Spleen (tissue), 11 donors: ENCODE measurements at regions not wholly inside any gene's neighbourhood (a gene's known extent, or its start where the extent isn't known, plus 50 kb on each side); places are given as distances from the start of the nearest gene placed in this dataset.

Experiments used
- DNase-seq: peaks from one replicate; pipeline ENCODE4 v3.0.0-alpha.2; 2020
- H3K27ac ChIP-seq, 8 donors: fragments of 200-600 bp; sonication (generic) in 7 of 8; 1 replicate in 4 of 8; 2 replicates in 4 of 8; pipeline versions ENCODE4 v1.5.0 to v1.8.0; 2016 to 2021; ENCODE audit warnings: inconsistent platforms in 4 of 8, mild to moderate bottlenecking in 4 of 8, moderate library complexity in 1 of 8
- H3K27me3 ChIP-seq, 7 donors: fragments of 200-600 bp; sonication (generic) in 6 of 7; replicated peaks in 1 of 7; 1 replicate in 4 of 7; 2 replicates in 3 of 7; pipeline versions ENCODE4 v1.5.0 to v1.8.0; 2016 to 2021; ENCODE audit warnings: inconsistent platforms in 3 of 7, mild to moderate bottlenecking in 1 of 7
- H3K36me3 ChIP-seq, 6 donors: fragments of 200-600 bp; sonication (generic) in 5 of 6; 1 replicate in 4 of 6; 2 replicates in 2 of 6; pipeline versions ENCODE4 v1.5.0 to v1.8.0; 2016 to 2021; ENCODE audit warnings: inconsistent platforms in 2 of 6
- H3K4me1 ChIP-seq, 6 donors: fragments of 200-600 bp; sonication (generic) in 5 of 6; 1 replicate in 3 of 6; 2 replicates in 3 of 6; pipeline versions ENCODE4 v1.5.0 to v1.8.0; 2016 to 2021; ENCODE audit warnings: inconsistent platforms in 3 of 6
- H3K4me3 ChIP-seq, 8 donors: fragments of 200-600 bp; sonication (generic) in 7 of 8; 1 replicate in 4 of 8; 2 replicates in 4 of 8; pipeline versions ENCODE4 v1.5.0 to v1.8.0; 2016 to 2021; ENCODE audit warnings: inconsistent platforms in 4 of 8, mild to moderate bottlenecking in 4 of 8, moderate library complexity in 2 of 8
- H3K9me3 ChIP-seq, 8 donors: fragments of 200-600 bp; sonication (generic) in 7 of 8; 1 replicate in 4 of 8; 2 replicates in 4 of 8; pipeline versions ENCODE4 v1.5.0 to v1.8.0; 2016 to 2021; ENCODE audit warnings: inconsistent platforms in 4 of 8
- POLR2A ChIP-seq, 3 donors: fragments of 450-650 bp; IDR thresholded peaks; one replicate each; pipeline ENCODE4 v1.5.1; 2017; ENCODE audit warnings: antibody characterized with exemption in 3 of 3, mild to moderate bottlenecking in 1 of 3
- POLR2AphosphoS5 ChIP-seq, 3 donors: sonication (generic); formaldehyde crosslinking; IDR thresholded peaks; one replicate each; pipeline ENCODE4 v1.5.1; 2017; ENCODE audit warnings: antibody characterized with exemption in 3 of 3
- WGBS, 5 donors: extraction: QIAGEN DNeasy Blood & Tissue Kit in 3 of 5; methylation state at CpG; one replicate each; pipeline versions ENCODE4 v1.1.5 to v1.1.7; 2013 to 2018; 5-methylcytosine and 5-hydroxymethylcytosine counted together
- intact Hi-C: fragments of 100-400 bp; cut with DNase I; formaldehyde crosslinking; loops from one replicate; pipeline ENCODE4 v1.15.0; 2023; ENCODE audit warnings: low total_unique reads
- TF ChIP-seq, protein P1 (sequence below), 11 experiments: fragments of 200-600 bp in 7 of 11; fragments of 450-650 bp in 4 of 11; sonication (generic) in 4 of 11; IDR thresholded peaks in 8 of 11; conservative IDR thresholded peaks in 3 of 11; 1 replicate in 7 of 11; 2 replicates in 4 of 11; pipeline versions ENCODE4 v1.4.0 to v1.8.0; 2016 to 2021; ENCODE audit warnings: antibody characterized with exemption in 11 of 11, inconsistent platforms in 4 of 11, mild to moderate bottlenecking in 1 of 11
- donor health status: healthy with polysubstance abuse.
- donor health status: DM: no; HTN: no; CAD: no; lungs with moderate emphysema.
- donor health status: DM: no; HTN: no; CAD: no.
- donor health status: Bipolar disorder and iron deficiency.
- donor health status: healthy.
- donor health status: DM: no; HTN: no; CAD: no.
- donor health status: DM: yes; HTN: yes; CAD: no.

DNA sequence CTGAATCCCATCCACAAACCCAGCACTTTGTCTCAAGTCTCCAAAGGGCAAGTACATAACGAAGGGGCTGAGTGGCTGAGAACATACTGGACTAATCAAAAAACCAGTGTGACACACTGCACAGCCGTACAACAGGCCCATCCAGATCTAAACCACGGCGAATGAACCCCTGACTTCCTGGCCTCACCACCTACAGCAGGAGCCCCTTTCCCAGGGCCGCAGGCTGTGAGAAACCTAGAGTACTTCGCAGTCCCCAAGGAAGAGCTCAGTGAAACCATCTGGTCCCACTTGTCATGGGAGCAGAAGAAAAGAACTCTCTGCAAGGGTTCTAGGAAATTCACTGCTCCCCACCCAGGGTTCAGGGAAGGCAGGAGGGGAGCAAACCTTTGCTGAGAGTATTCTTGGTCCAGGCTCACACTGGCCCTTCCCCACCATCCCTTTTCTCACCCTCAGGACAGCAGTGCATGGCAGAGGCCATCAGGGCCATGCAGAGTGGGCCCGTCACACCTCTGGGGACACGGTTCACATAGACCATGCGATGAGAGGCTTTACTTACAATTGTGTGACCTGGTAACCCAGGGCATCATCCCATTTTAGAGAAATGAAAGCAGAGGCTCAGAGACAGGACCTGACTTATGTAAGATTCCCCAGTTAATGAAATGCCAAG is 192.8 kb downstream of the BCL11B start:
- peaks cover 0 to 31% (median 7%) of the 10 kb centered on the region in 8 donors for H3K9me3 ChIP-seq
- WGBS, 5 donors = 82 to 92% (median 83%) methylated on average over 9 of the region's 9 CpGs
- H3K4me1 ChIP-seq = peaks cover 0 to 6% (median 0%) of the 10 kb centered on the region in 6 donors
- intact Hi-C loops = no loop called here
- TF ChIP-seq, protein P1, sequence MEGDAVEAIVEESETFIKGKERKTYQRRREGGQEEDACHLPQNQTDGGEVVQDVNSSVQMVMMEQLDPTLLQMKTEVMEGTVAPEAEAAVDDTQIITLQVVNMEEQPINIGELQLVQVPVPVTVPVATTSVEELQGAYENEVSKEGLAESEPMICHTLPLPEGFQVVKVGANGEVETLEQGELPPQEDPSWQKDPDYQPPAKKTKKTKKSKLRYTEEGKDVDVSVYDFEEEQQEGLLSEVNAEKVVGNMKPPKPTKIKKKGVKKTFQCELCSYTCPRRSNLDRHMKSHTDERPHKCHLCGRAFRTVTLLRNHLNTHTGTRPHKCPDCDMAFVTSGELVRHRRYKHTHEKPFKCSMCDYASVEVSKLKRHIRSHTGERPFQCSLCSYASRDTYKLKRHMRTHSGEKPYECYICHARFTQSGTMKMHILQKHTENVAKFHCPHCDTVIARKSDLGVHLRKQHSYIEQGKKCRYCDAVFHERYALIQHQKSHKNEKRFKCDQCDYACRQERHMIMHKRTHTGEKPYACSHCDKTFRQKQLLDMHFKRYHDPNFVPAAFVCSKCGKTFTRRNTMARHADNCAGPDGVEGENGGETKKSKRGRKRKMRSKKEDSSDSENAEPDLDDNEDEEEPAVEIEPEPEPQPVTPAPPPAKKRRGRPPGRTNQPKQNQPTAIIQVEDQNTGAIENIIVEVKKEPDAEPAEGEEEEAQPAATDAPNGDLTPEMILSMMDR (IDR thresholded peaks at IDR 0.05 in 8 of 11, conservative IDR thresholded peaks at IDR 0.05 in 3 of 11) = no peak
- TF ChIP-seq POLR2AphosphoS5 (IDR thresholded peaks at IDR 0.05) = no peak
- no peak for TF ChIP-seq POLR2A (IDR thresholded peaks at IDR 0.05)
- DNase-seq = no peak
- H3K27ac ChIP-seq = no peak overlapping the region
- no peaks in the 10 kb centered on the region for H3K36me3 ChIP-seq
- H3K4me3 ChIP-seq = no peak overlapping the region
- H3K27me3 ChIP-seq = no peaks in the 10 kb centered on the region

DNA sequence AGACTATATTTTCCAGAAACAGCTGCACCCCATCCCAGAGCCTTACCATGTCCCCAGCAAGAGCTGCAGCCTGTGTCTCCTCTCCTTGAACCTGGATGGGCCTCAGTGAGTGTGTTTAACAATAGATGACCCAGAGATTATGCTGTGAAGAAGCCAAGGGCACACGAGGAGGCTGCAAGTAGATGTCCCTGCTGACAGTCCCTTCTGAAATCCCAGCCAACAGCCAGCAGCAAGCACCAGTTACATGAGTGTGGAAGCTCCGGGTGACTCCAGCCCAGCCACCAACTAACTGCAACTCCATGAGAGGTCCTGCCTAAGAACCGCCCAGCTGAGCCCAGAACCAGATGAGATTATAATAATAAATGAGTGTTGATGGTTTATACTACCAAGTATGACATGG is 191.7 kb downstream of the BCL11B start:
- Histone ChIP-seq H3K27ac (no peak overlapping the region), H3K27me3 (no peaks in the 10 kb centered on the region), H3K4me3 (no peak overlapping the region), H3K9me3 (peaks cover 0 to 31% (median 7%) of the 10 kb centered on the region in 8 donors), H3K4me1 (peaks cover 0 to 6% (median 0%) of the 10 kb centered on the region in 6 donors), H3K36me3 (no peaks in the 10 kb centered on the region)
- DNase-seq = no peak
- 73 to 88% (median 82%) methylated on average over 3 of the region's 3 CpGs for WGBS, 5 donors
- TF ChIP-seq, protein P1 (IDR thresholded peaks at IDR 0.05 in 8 of 11, conservative IDR thresholded peaks at IDR 0.05 in 3 of 11) = no peak
- TF ChIP-seq POLR2AphosphoS5 (IDR thresholded peaks at IDR 0.05) (no peak), POLR2A (IDR thresholded peaks at IDR 0.05) (no peak)
- intact Hi-C loops = no loop called here

DNA sequence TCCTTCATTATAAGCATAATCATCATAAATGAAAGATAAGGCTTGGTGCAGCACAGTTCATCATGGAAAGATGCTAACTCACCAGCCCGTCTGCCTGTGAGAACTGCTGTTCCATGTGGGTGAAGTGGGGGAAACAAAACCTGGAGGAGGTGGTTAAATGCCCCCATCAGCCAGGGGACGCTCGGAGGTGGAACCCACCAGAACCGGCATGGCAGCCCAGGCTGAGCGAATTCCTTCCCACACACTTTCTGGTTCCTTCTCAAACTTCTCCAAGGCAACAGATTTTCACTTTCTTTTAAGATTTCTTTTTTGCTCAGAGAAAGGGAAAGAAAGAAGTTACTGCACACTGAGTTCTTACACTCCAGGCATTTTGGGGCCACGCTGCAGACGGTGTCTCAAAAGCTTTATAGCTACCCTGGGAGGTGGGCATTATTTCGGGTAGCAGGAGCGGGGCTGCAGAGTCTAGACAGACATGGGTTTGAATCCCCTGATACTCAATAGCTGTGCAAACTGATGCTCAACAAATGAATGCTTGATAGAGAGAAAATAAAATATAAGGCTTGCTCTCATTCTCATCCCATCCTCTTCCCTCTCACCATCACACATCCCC is 190.7 kb downstream of the BCL11B start:
- WGBS, 5 donors = 85 to 91% (median 87%) methylated on average over 9 of the region's 9 CpGs
- intact Hi-C loops = no loop called here
- no peak overlapping the region for H3K27ac ChIP-seq
- peaks cover 0 to 31% (median 7%) of the 10 kb centered on the region in 8 donors for H3K9me3 ChIP-seq
- no peaks in the 10 kb centered on the region for H3K36me3 ChIP-seq
- peaks cover 0 to 6% (median 0%) of the 10 kb centered on the region in 6 donors for H3K4me1 ChIP-seq
- H3K27me3 ChIP-seq = no peaks in the 10 kb centered on the region
- DNase-seq = no peak
- TF ChIP-seq, protein P1 (IDR thresholded peaks at IDR 0.05 in 8 of 11, conservative IDR thresholded peaks at IDR 0.05 in 3 of 11) = no peak
- TF ChIP-seq POLR2A (IDR thresholded peaks at IDR 0.05) (no peak), POLR2AphosphoS5 (IDR thresholded peaks at IDR 0.05) (no peak)
- H3K4me3 ChIP-seq = no peak overlapping the region

DNA sequence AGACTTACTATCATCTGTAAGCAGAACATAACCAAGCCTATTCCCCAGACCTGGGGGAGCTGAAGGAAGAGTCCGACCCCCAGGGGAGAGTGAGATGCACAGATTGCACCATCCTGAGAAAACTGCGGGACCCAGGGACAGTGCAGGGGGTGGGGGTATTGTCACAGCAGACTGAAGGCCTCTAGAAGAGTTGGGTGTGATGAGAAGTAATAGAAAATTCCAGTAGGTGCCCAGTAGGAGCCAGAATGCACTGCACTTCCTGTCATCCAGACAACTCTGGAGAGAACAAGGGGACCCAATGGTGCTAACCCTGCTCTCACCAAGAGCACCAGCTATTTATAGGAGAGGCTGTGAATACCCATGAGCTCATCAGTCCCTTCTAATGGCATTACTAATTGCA is 190.1 kb downstream of the BCL11B start:
- intact Hi-C loops = no loop called here
- Histone ChIP-seq H3K4me3 (no peak overlapping the region), H3K27me3 (no peaks in the 10 kb centered on the region), H3K9me3 (peaks cover 0 to 31% (median 7%) of the 10 kb centered on the region in 8 donors), H3K4me1 (peaks cover 0 to 6% (median 0%) of the 10 kb centered on the region in 6 donors), H3K36me3 (no peaks in the 10 kb centered on the region), H3K27ac (no peak overlapping the region)
- 73 to 88% (median 84%) methylated on average over 2 of the region's 2 CpGs for WGBS, 5 donors
- TF ChIP-seq POLR2AphosphoS5 (IDR thresholded peaks at IDR 0.05) = no peak
- TF ChIP-seq POLR2A (IDR thresholded peaks at IDR 0.05) = no peak
- TF ChIP-seq, protein P1 (IDR thresholded peaks at IDR 0.05 in 8 of 11, conservative IDR thresholded peaks at IDR 0.05 in 3 of 11) = no peak
- no peak for DNase-seq
